ENCODE measurements at regions not wholly inside any gene's neighbourhood (a gene's known extent, or its start where the extent isn't known, plus 50 kb on each side); places are given as distances from the start of the nearest gene placed in this dataset.

DNA sequence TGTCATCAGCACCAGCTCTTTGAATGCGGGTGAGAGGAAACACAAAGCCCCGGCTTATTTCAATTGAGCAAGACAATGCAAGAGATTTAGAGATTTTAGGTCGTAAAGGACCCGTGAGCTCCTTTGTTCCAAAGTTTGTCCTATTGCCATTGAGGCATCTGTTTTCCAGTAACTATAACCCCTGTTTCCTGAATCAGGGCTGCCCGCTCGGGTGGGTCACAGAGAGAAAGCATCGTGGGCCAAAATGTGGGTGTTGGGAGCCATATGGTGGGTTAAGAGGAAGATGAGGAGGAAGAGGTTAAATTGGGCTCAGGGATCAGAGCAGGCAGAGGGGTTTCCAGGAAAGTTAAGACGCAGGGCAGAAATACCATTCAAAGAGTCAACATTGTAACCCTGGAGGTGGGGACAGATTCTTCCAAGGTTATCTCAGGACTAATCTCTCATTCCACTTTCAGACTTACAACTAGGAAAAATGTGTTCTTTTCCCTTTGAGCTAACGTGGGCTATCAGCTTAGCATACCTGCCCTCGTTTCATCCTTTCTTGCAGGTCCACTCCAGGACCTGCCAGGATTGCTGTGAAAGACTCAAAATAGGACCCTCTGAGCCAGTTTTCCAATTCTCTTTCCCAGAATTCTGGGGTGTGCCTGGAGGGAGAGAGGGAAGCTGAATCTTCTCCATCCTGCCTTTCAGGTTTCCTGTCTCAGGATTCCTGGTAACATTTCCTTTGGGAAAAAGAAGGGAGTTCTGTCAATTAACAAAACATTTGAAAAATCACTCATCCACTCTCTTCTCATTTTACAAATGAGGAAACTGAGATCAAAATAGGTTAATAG lies 95.5 kb upstream of the TAF11L2 start:
- dilution Hi-C loops (cut with HindIII; ENCODE audit: low sequenced_read_pairs, unreplicated experiment), result no loop called here
- 53% methylated on average over 4 of the region's 10 CpGs; no CpG with 5 or more reads in 1 of the 2 experiments for WGBS, 2 experiments (ENCODE audit: extremely low coverage in 2 of 2, insufficient read length in 1 of 2)
- ATAC-seq (ENCODE audit: low read depth), result no peak

More for the DNA sequence above, 95.5 kb upstream of the TAF11L2 start:
- no peak overlapping the region for H2BK15ac ChIP-seq (ENCODE audit: low read depth, low read length)
- peaks cover 10% of the 10 kb centered on the region for H3K9me1 ChIP-seq (ENCODE audit: insufficient read depth, low read length)
- intact Hi-C loops (cut with micrococcal nuclease) (no loop called here), in situ Hi-C loops (cut with MboI; ENCODE audit: low sequenced_read_pairs) (no loop called here)
- no peaks in the 10 kb centered on the region for H3K79me1 ChIP-seq (ENCODE audit: low read depth in 1 of 2, low read length in 2 of 2)
- H4K8ac ChIP-seq (ENCODE audit: low read depth in 2 of 2, low read length in 2 of 2), result no peak overlapping the region
- no peak overlapping the region for H3K18ac ChIP-seq (ENCODE audit: low read depth, low read length)
- H3K9me3 ChIP-seq (ENCODE audit: control insufficient read depth, insufficient read depth, low read length), result no peaks in the 10 kb centered on the region
- no peak overlapping the region for H2BK120ac ChIP-seq (ENCODE audit: low read depth, low read length)
- ChIA-PET POLR2A (ENCODE audit: unreplicated experiment) (no interaction called here), CTCF (interaction anchor here (0.9 to 1.2 kb wide), 2 partner anchors 8 to 151 kb away, joined by 3 read pairs; no protein-coding TSS in a partner anchor)
- H3K23ac ChIP-seq (ENCODE audit: low read depth, low read length), result no peak overlapping the region
- H4K91ac ChIP-seq (ENCODE audit: insufficient read depth, low read depth, low read length), result no peak overlapping the region
- H2BK5ac ChIP-seq (ENCODE audit: low read depth, low read length, poor library complexity, severe bottlenecking), result no peak overlapping the region
- H3K9ac ChIP-seq (ENCODE audit: low read depth, low read length), result no peak overlapping the region
- no peak overlapping the region for H2BK20ac ChIP-seq (ENCODE audit: low read depth, low read length)
- no peak overlapping the region for H3K4me3 ChIP-seq (ENCODE audit: insufficient read depth, low read depth, low read length)
- H2AFZ ChIP-seq (replicated peaks; ENCODE audit: low read length, poor library complexity), result no peak overlapping the region
- no peak overlapping the region for H2AK5ac ChIP-seq (ENCODE audit: low read depth, low read length)
- H3K27me3 ChIP-seq (ENCODE audit: control insufficient read depth, insufficient read depth, low read length), result peaks cover 18% of the 10 kb centered on the region
- H3K27ac ChIP-seq (ENCODE audit: insufficient read depth, low read length), result no peak overlapping the region
- H3K14ac ChIP-seq (replicated peaks; ENCODE audit: low read depth, low read length), result no peak overlapping the region
- DNase-seq, result no peak
- no peak overlapping the region for H4K5ac ChIP-seq (ENCODE audit: low read depth, low read length)
- TF ChIP-seq RAD21 (IDR thresholded peaks at IDR 0.05; ENCODE audit: low read length) (no peak), RFX5 (IDR thresholded peaks at IDR 0.05; ENCODE audit: low read depth, low read length) (no peak), CHD1 (IDR thresholded peaks at IDR 0.05; ENCODE audit: low read depth, low read length) (no peak), POLR2A (IDR thresholded peaks at IDR 0.05; ENCODE audit: low read depth, low read length) (no peak), BHLHE40 (IDR thresholded peaks at IDR 0.05; ENCODE audit: low read depth, low read length) (no peak), MAZ (IDR thresholded peaks at IDR 0.05; ENCODE audit: borderline replicate concordance, low read depth, low read length) (no peak), CEBPB (IDR thresholded peaks at IDR 0.05; ENCODE audit: low read depth, low read length) (no peak), SMC3 (IDR thresholded peaks at IDR 0.05; ENCODE audit: low read depth, low read length) (no peak), RCOR1 (IDR thresholded peaks at IDR 0.05; ENCODE audit: insufficient replicate concordance, low read length) (no peak), MAFK (IDR thresholded peaks at IDR 0.05; ENCODE audit: low read depth, low read length) (no peak), MXI1 (IDR thresholded peaks at IDR 0.05; ENCODE audit: borderline replicate concordance, low read depth, low read length) (no peak), NFE2L2 (IDR thresholded peaks at IDR 0.05; ENCODE audit: low read depth, low read length) (no peak), FOS (IDR thresholded peaks at IDR 0.05; ENCODE audit: low read depth, low read length) (no peak)
- TF ChIP-seq, protein P1, sequence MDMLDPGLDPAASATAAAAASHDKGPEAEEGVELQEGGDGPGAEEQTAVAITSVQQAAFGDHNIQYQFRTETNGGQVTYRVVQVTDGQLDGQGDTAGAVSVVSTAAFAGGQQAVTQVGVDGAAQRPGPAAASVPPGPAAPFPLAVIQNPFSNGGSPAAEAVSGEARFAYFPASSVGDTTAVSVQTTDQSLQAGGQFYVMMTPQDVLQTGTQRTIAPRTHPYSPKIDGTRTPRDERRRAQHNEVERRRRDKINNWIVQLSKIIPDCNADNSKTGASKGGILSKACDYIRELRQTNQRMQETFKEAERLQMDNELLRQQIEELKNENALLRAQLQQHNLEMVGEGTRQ (IDR thresholded peaks at IDR 0.05; ENCODE audit: low read depth, low read length), result no peak
- TF ChIP-seq, protein P2, sequence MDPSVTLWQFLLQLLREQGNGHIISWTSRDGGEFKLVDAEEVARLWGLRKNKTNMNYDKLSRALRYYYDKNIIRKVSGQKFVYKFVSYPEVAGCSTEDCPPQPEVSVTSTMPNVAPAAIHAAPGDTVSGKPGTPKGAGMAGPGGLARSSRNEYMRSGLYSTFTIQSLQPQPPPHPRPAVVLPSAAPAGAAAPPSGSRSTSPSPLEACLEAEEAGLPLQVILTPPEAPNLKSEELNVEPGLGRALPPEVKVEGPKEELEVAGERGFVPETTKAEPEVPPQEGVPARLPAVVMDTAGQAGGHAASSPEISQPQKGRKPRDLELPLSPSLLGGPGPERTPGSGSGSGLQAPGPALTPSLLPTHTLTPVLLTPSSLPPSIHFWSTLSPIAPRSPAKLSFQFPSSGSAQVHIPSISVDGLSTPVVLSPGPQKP (IDR thresholded peaks at IDR 0.05; ENCODE audit: borderline replicate concordance, low read depth, low read length), result no peak
- TF ChIP-seq, protein P3, sequence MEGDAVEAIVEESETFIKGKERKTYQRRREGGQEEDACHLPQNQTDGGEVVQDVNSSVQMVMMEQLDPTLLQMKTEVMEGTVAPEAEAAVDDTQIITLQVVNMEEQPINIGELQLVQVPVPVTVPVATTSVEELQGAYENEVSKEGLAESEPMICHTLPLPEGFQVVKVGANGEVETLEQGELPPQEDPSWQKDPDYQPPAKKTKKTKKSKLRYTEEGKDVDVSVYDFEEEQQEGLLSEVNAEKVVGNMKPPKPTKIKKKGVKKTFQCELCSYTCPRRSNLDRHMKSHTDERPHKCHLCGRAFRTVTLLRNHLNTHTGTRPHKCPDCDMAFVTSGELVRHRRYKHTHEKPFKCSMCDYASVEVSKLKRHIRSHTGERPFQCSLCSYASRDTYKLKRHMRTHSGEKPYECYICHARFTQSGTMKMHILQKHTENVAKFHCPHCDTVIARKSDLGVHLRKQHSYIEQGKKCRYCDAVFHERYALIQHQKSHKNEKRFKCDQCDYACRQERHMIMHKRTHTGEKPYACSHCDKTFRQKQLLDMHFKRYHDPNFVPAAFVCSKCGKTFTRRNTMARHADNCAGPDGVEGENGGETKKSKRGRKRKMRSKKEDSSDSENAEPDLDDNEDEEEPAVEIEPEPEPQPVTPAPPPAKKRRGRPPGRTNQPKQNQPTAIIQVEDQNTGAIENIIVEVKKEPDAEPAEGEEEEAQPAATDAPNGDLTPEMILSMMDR (conservative IDR thresholded peaks at IDR 0.05; ENCODE audit: low read depth, low read length), result no peak
- no peaks in the 10 kb centered on the region for H3K36me3 ChIP-seq (ENCODE audit: control insufficient read depth, insufficient read depth, low read length)
- no peak overlapping the region for H2AK9ac ChIP-seq (replicated peaks; ENCODE audit: low read depth, low read length, poor library complexity)
- H3K4ac ChIP-seq (ENCODE audit: low read depth, low read length), result no peak overlapping the region
- no peak overlapping the region for H3K4me2 ChIP-seq (ENCODE audit: low read depth, low read length)
- no peak overlapping the region for H3K56ac ChIP-seq (ENCODE audit: extremely low read depth, insufficient read depth, low read length)
- H3K4me1 ChIP-seq (ENCODE audit: control insufficient read depth, insufficient read depth, low read length), result peaks cover 6% of the 10 kb centered on the region
- no TSS peak for BruUV-seq (replicated peaks)
- H4K20me1 ChIP-seq (ENCODE audit: insufficient read depth, low read length), result no peaks in the 10 kb centered on the region

Data from IMR-90 (cell line).